Endothelial cell of umbilical vein (primary cell): ENCODE measurements at regions not wholly inside any gene's neighbourhood (a gene's known extent, or its start where the extent isn't known, plus 50 kb on each side); places are given as distances from the start of the nearest gene placed in this dataset.

Experiments used
- BruUV-seq: library from RNA; stranded (reverse); fragments of 400-500 nt; replicated peaks from 2 replicates; lab custom pipeline; 2021; lab: Mats Ljungman, UMichigan
- CTCF ChIA-PET: fragments of 300-600, 350-600 bp; sonication (Branson Sonifier 250); formaldehyde crosslinking; loops from one replicate; lab custom pipeline; 2021; ENCODE audit warnings: antibody characterized with exemption, inconsistent platforms; lab: Charles Lee
- POLR2A ChIA-PET: fragments of 300-600, 350-600 bp; sonication (Branson Sonifier 250); formaldehyde crosslinking; loops from one replicate; lab custom pipeline; 2021; ENCODE audit warnings: antibody characterized with exemption, inconsistent platforms; lab: Charles Lee
- DNase-seq: peaks from one replicate; pipeline ENCODE4 v3.0.0-alpha.2; 2011; ENCODE audit warnings: low read depth, low spot score
- FAIRE-seq: peaks from 2 replicates; lab custom pipeline; 2011; peaks lifted over from hg19 to GRCh38; lab: Jason Lieb, UNC
- H2AFZ ChIP-seq: 2 replicates; pipeline ENCODE4 v1.6.0; 2012; ENCODE audit warnings: low read depth, low read length, control low read depth, inconsistent platforms
- H3K27ac ChIP-seq: 2 replicates; pipeline ENCODE4 v1.5.1; 2011; ENCODE audit warnings: low read depth, mild to moderate bottlenecking, control low read depth, low read length, moderate library complexity; ENCODE audit not compliant: insufficient read depth
- H3K27me3 ChIP-seq, 2 experiments: 2 replicates each; pipeline versions ENCODE4 v1.6.0 to v1.6.1; 2011; ENCODE audit warnings: low read length in 2 of 2, mixed read lengths in 1 of 2; ENCODE audit not compliant: control insufficient read depth in 2 of 2, insufficient read depth in 2 of 2
- H3K36me3 ChIP-seq, 2 experiments: 2 replicates in 1 of 2; 3 replicates in 1 of 2; pipeline ENCODE4 v1.5.1; 2011; ENCODE audit warnings: low read length in 2 of 2, mild to moderate bottlenecking in 1 of 2, moderate library complexity in 1 of 2; ENCODE audit not compliant: control insufficient read depth in 2 of 2, insufficient read depth in 2 of 2; ENCODE audit errors: extremely low read depth in 1 of 2
- H3K4me1 ChIP-seq: 3 replicates; pipeline ENCODE4 v1.5.1; 2011; ENCODE audit warnings: mild to moderate bottlenecking, low read length; ENCODE audit not compliant: control insufficient read depth, insufficient read depth; ENCODE audit errors: extremely low read depth
- H3K4me2 ChIP-seq: 2 replicates; pipeline ENCODE4 v1.6.1; 2011; ENCODE audit warnings: low read length, control low read depth, mixed read lengths; ENCODE audit not compliant: insufficient read depth
- H3K4me3 ChIP-seq, 3 experiments: fragments of 200-600 bp in 1 of 3; sonication (generic), shearing (Covaris generic) in 1 of 3; replicated peaks in 1 of 3; 2 replicates each; pipeline ENCODE4 v1.5.1; 2011 to 2016; ENCODE audit warnings: control low read depth in 3 of 3, low read length in 3 of 3, mild to moderate bottlenecking in 2 of 3, inconsistent platforms in 1 of 3, low read depth in 1 of 3, moderate library complexity in 1 of 3; ENCODE audit not compliant: insufficient read depth in 1 of 3
- H3K79me2 ChIP-seq: 2 replicates; pipeline ENCODE4 v1.6.0; 2012; ENCODE audit warnings: low read length, inconsistent platforms; ENCODE audit not compliant: control insufficient read depth, insufficient read depth
- H3K9ac ChIP-seq: replicated peaks from 2 replicates; pipeline ENCODE3; 2011; ENCODE audit warnings: low read length, control low read depth; ENCODE audit not compliant: insufficient read depth; ENCODE audit errors: extremely low read depth
- H3K9me1 ChIP-seq: replicated peaks from 3 replicates; pipeline ENCODE4 v1.6.0; 2011; ENCODE audit warnings: mild to moderate bottlenecking, low read length; ENCODE audit not compliant: control insufficient read depth, insufficient read depth; ENCODE audit errors: extremely low read depth
- H3K9me3 ChIP-seq: replicated peaks from 2 replicates; pipeline ENCODE4 v1.5.1; 2012; ENCODE audit warnings: low read length, inconsistent platforms; ENCODE audit not compliant: control insufficient read depth, insufficient read depth
- H4K20me1 ChIP-seq: replicated peaks from 2 replicates; pipeline ENCODE3; 2011; ENCODE audit warnings: mild to moderate bottlenecking, low read length; ENCODE audit not compliant: control insufficient read depth, insufficient read depth; ENCODE audit errors: extremely low read depth
- CTCF ChIP-seq, 2 donors: IDR thresholded peaks; 1 replicate in 1 of 2; 2 replicates in 1 of 2; pipeline ENCODE4 v1.5.1; 2011; ENCODE audit warnings: low read length in 2 of 2, mild to moderate bottlenecking in 2 of 2, moderate library complexity in 2 of 2, control low read depth in 1 of 2, inconsistent platforms in 1 of 2, low read depth in 1 of 2; ENCODE audit not compliant: insufficient read depth in 1 of 2; ENCODE audit errors: extremely low read depth in 1 of 2
- FOS ChIP-seq: IDR thresholded peaks from 2 replicates; pipeline ENCODE4 v1.6.1; 2011; ENCODE audit warnings: mild to moderate bottlenecking, low read length, moderate library complexity, borderline replicate concordance; ENCODE audit not compliant: insufficient read depth
- GATA2 ChIP-seq: IDR thresholded peaks from 2 replicates; pipeline ENCODE4 v1.7.0; 2011; ENCODE audit warnings: low read depth, mild to moderate bottlenecking, moderate library complexity, mixed read lengths, low read length; ENCODE audit not compliant: insufficient read length, insufficient read depth
- JUN ChIP-seq: IDR thresholded peaks from 2 replicates; pipeline ENCODE4 v1.6.1; 2011; ENCODE audit warnings: borderline replicate concordance, low read depth; ENCODE audit not compliant: insufficient read length, insufficient read depth
- MAX ChIP-seq: IDR thresholded peaks from 2 replicates; pipeline ENCODE4 v1.6.1; 2011; ENCODE audit not compliant: insufficient read depth, insufficient read length
- dilution Hi-C: fragments of 300-500 bp; cut with MboI; formaldehyde crosslinking; loops from one replicate; pipeline ENCODE4 v1.15.0; 2019; ENCODE audit warnings: low sequenced_read_pairs; ENCODE audit not compliant: extremely low pct_ligation_motif_present
- intact Hi-C: fragments of 100-400 bp; cut with micrococcal nuclease; formaldehyde crosslinking; loops from one replicate; pipeline ENCODE4 v1.10.0; 2022

GRCh38 chr14:30267141-30267540 is 291.8 kb upstream of the G2E3 start:
- FAIRE-seq, result peak; percentile 56
- Histone ChIP-seq H4K20me1 (no peaks in the 10 kb centered on the region), H3K4me3 (no peak overlapping the region), H3K9me1 (no peaks in the 10 kb centered on the region), H3K27me3 (peaks cover 0 to 2% of the 10 kb centered on the region in 2 experiments), H2AFZ (no peak overlapping the region), H3K79me2 (no peaks in the 10 kb centered on the region), H3K27ac (no peak overlapping the region), H3K36me3 (no peaks in the 10 kb centered on the region), H3K9me3 (no peaks in the 10 kb centered on the region), H3K9ac (no peak overlapping the region), H3K4me1 (peaks cover 12% of the 10 kb centered on the region), H3K4me2 (peak overlapping the region; percentile 2)
- ChIA-PET POLR2A (no interaction called here), CTCF (interaction anchor here (1.9 to 6.4 kb wide), 2 partner anchors 17 to 52 kb away, joined by 11 to 40 read pairs; no protein-coding TSS in a partner anchor)
- dilution Hi-C loops (no loop called here), intact Hi-C loops (no loop called here)
- no TSS peak for BruUV-seq
- DNase-seq, result no peak
- TF ChIP-seq MAX (no peak), JUN (peak; percentile 4), CTCF (IDR thresholded peaks at IDR 0.05; ENCODE audit: extremely low read depth in 1 of 2, insufficient read depth in 1 of 2, low read depth in 1 of 2, low read length in 2 of 2) (no peak), FOS (peak; percentile 58), GATA2 (peak; percentile 37)
